ENCODE measurements at regions not wholly inside any gene's neighbourhood (a gene's known extent, or its start where the extent isn't known, plus 50 kb on each side); places are given as distances from the start of the nearest gene placed in this dataset.

- Mint-ChIP-seq H3K4me1 (peaks cover 0 to 8% (median under 1%) of the 10 kb centered on the region in 3 donors), H3K4me3 (no peak overlapping the region), H3K27ac (no peak overlapping the region), H3K36me3 (no peaks in the 10 kb centered on the region), H3K27me3 (no peaks in the 10 kb centered on the region), H3K9me3 (peaks cover 19 to 27% (median 21%) of the 10 kb centered on the region in 3 donors)
- ChIA-PET POLR2A (no interaction called here), CTCF (no interaction called here)
- Histone ChIP-seq H3K4me1 (ENCODE audit: control insufficient read depth in 1 of 2, extremely low read depth in 1 of 2, insufficient read depth in 2 of 2, low read length in 2 of 2) (peaks cover 0 to 2% of the 10 kb centered on the region in 2 experiments), H3K4me3 (ENCODE audit: control insufficient read depth in 1 of 2, extremely low read depth in 1 of 2, low read length in 1 of 2) (no peak overlapping the region), H3K27ac (ENCODE audit: low read length) (no peak overlapping the region), H3K27me3 (replicated peaks in 1 of 2; ENCODE audit: control insufficient read depth in 2 of 2, extremely low read depth in 1 of 2, insufficient read depth in 2 of 2, low read length in 1 of 2) (no peaks in the 10 kb centered on the region), H3K36me3 (ENCODE audit: control insufficient read depth in 2 of 2, extremely low read depth in 1 of 2, insufficient read depth in 1 of 2, low read length in 1 of 2) (no peaks in the 10 kb centered on the region), H3K9me3 (no peaks in the 10 kb centered on the region)
- no peak for ATAC-seq (replicated peaks in 1 of 4)
- WGBS (ENCODE audit: insufficient coverage) = 87% methylated on average over 3 of the region's 4 CpGs
- no peak for DNase-seq
Observed at GRCh38 chr12:115508990-115509389, 768.5 kb downstream of the MED13L start.

GRCh38 chr12:115507951-115508722 lies 769.4 kb downstream of the MED13L start:
- Histone ChIP-seq H3K36me3 (ENCODE audit: control insufficient read depth in 2 of 2, extremely low read depth in 1 of 2, insufficient read depth in 1 of 2, low read length in 1 of 2) (no peaks in the 10 kb centered on the region), H3K4me3 (ENCODE audit: control insufficient read depth in 1 of 2, extremely low read depth in 1 of 2, low read length in 1 of 2) (no peak overlapping the region), H3K9me3 (no peaks in the 10 kb centered on the region), H3K27ac (ENCODE audit: low read length) (no peak overlapping the region), H3K4me1 (ENCODE audit: control insufficient read depth in 1 of 2, extremely low read depth in 1 of 2, insufficient read depth in 2 of 2, low read length in 2 of 2) (peaks cover 0 to 4% of the 10 kb centered on the region in 2 experiments), H3K27me3 (replicated peaks in 1 of 2; ENCODE audit: control insufficient read depth in 2 of 2, extremely low read depth in 1 of 2, insufficient read depth in 2 of 2, low read length in 1 of 2) (no peaks in the 10 kb centered on the region)
- Mint-ChIP-seq H3K27me3 (no peaks in the 10 kb centered on the region), H3K27ac (no peak overlapping the region), H3K4me1 (peaks cover 0 to 11% (median 4%) of the 10 kb centered on the region in 3 donors), H3K9me3 (peaks cover 12 to 22% (median 17%) of the 10 kb centered on the region in 3 donors), H3K36me3 (no peaks in the 10 kb centered on the region), H3K4me3 (no peak overlapping the region)
- ChIA-PET CTCF (no interaction called here), POLR2A (no interaction called here)
- WGBS (ENCODE audit: insufficient coverage) = 68% methylated on average over 3 of the region's 10 CpGs
- DNase-seq (no peak), ATAC-seq (replicated peaks in 1 of 4) (no peak)

- Mint-ChIP-seq H3K4me1 (peaks cover 0 to 11% (median 4%) of the 10 kb centered on the region in 3 donors), H3K4me3 (no peak overlapping the region), H3K27ac (no peak overlapping the region), H3K27me3 (no peaks in the 10 kb centered on the region), H3K9me3 (peaks cover 12 to 21% (median 18%) of the 10 kb centered on the region in 3 donors), H3K36me3 (no peaks in the 10 kb centered on the region)
- no peak overlapping the region for H3K4me3 ChIP-seq (ENCODE audit: control insufficient read depth in 1 of 2, extremely low read depth in 1 of 2, low read length in 1 of 2)
- ATAC-seq (replicated peaks in 1 of 4) (no peak), DNase-seq (no peak)
- no peaks in the 10 kb centered on the region for H3K36me3 ChIP-seq (ENCODE audit: control insufficient read depth in 2 of 2, extremely low read depth in 1 of 2, insufficient read depth in 1 of 2, low read length in 1 of 2)
- no peaks in the 10 kb centered on the region for H3K27me3 ChIP-seq (replicated peaks in 1 of 2; ENCODE audit: control insufficient read depth in 2 of 2, extremely low read depth in 1 of 2, insufficient read depth in 2 of 2, low read length in 1 of 2)
- H3K4me1 ChIP-seq (ENCODE audit: control insufficient read depth in 1 of 2, extremely low read depth in 1 of 2, insufficient read depth in 2 of 2, low read length in 2 of 2) = peaks cover 0 to 4% of the 10 kb centered on the region in 2 experiments
- no CpG with 5 or more reads among the region's 5 CpGs for WGBS (ENCODE audit: insufficient coverage)
- CTCF ChIA-PET = no interaction called here
- H3K9me3 ChIP-seq = no peaks in the 10 kb centered on the region
- POLR2A ChIA-PET = no interaction called here
- no peak overlapping the region for H3K27ac ChIP-seq (ENCODE audit: low read length)
Observed at GRCh38 chr12:115507560-115507889, 770.0 kb downstream of the MED13L start.

GRCh38 chr12:115506822-115507559 lies 770.5 kb downstream of the MED13L start:
- Mint-ChIP-seq H3K4me3 (no peak overlapping the region), H3K4me1 (peaks cover 0 to 11% (median 4%) of the 10 kb centered on the region in 3 donors), H3K27ac (no peak overlapping the region), H3K9me3 (peaks cover 14 to 22% (median 16%) of the 10 kb centered on the region in 3 donors), H3K36me3 (no peaks in the 10 kb centered on the region), H3K27me3 (no peaks in the 10 kb centered on the region)
- no peaks in the 10 kb centered on the region for H3K9me3 ChIP-seq
- no peak overlapping the region for H3K27ac ChIP-seq (ENCODE audit: low read length)
- H3K36me3 ChIP-seq (ENCODE audit: control insufficient read depth in 2 of 2, extremely low read depth in 1 of 2, insufficient read depth in 1 of 2, low read length in 1 of 2) = no peaks in the 10 kb centered on the region
- no peak overlapping the region for H3K4me3 ChIP-seq (ENCODE audit: control insufficient read depth in 1 of 2, extremely low read depth in 1 of 2, low read length in 1 of 2)
- ChIA-PET CTCF (no interaction called here), POLR2A (no interaction called here)
- DNase-seq = no peak
- H3K4me1 ChIP-seq (ENCODE audit: control insufficient read depth in 1 of 2, extremely low read depth in 1 of 2, insufficient read depth in 2 of 2, low read length in 2 of 2) = peaks cover 0 to 4% of the 10 kb centered on the region in 2 experiments
- no peak for ATAC-seq (replicated peaks in 1 of 4)
- WGBS (ENCODE audit: insufficient coverage) = 54% methylated on average over 3 of the region's 5 CpGs
- no peaks in the 10 kb centered on the region for H3K27me3 ChIP-seq (replicated peaks in 1 of 2; ENCODE audit: control insufficient read depth in 2 of 2, extremely low read depth in 1 of 2, insufficient read depth in 2 of 2, low read length in 1 of 2)

GRCh38 chr12:115504306-115505290 lies 772.9 kb downstream of the MED13L start:
- Histone ChIP-seq H3K4me1 (ENCODE audit: control insufficient read depth in 1 of 2, extremely low read depth in 1 of 2, insufficient read depth in 2 of 2, low read length in 2 of 2) (peaks cover 0 to 4% of the 10 kb centered on the region in 2 experiments), H3K27me3 (replicated peaks in 1 of 2; ENCODE audit: control insufficient read depth in 2 of 2, extremely low read depth in 1 of 2, insufficient read depth in 2 of 2, low read length in 1 of 2) (no peaks in the 10 kb centered on the region), H3K4me3 (ENCODE audit: control insufficient read depth in 1 of 2, extremely low read depth in 1 of 2, low read length in 1 of 2) (no peak overlapping the region), H3K27ac (ENCODE audit: low read length) (no peak overlapping the region), H3K9me3 (no peaks in the 10 kb centered on the region), H3K36me3 (ENCODE audit: control insufficient read depth in 2 of 2, extremely low read depth in 1 of 2, insufficient read depth in 1 of 2, low read length in 1 of 2) (no peaks in the 10 kb centered on the region)
- Mint-ChIP-seq H3K9me3 (peaks cover 14 to 17% (median 15%) of the 10 kb centered on the region in 3 donors), H3K36me3 (no peaks in the 10 kb centered on the region), H3K27ac (peak overlapping the region in 1 of 2 donors; percentile 88), H3K27me3 (no peaks in the 10 kb centered on the region), H3K4me3 (peak overlapping the region in 1 of 3 donors; percentile 34), H3K4me1 (peaks cover 0 to 11% (median 4%) of the 10 kb centered on the region in 3 donors)
- 69% methylated on average over 12 of the region's 16 CpGs for WGBS (ENCODE audit: insufficient coverage)
- peak in 1 of 35 experiments; percentile 6 for DNase-seq
- ATAC-seq (replicated peaks in 1 of 4) = peak in 1 of 4 experiments; percentile 32
- ChIA-PET POLR2A (no interaction called here), CTCF (interaction anchor here in 1 of 2 donors (0.7 kb wide), 1 partner anchor 200 kb away, joined by 6 read pairs; no protein-coding TSS in a partner anchor)

- H3K27me3 Mint-ChIP-seq = no peaks in the 10 kb centered on the region
- Histone ChIP-seq H3K27me3 (replicated peaks in 1 of 2; ENCODE audit: control insufficient read depth in 2 of 2, extremely low read depth in 1 of 2, insufficient read depth in 2 of 2, low read length in 1 of 2) (no peaks in the 10 kb centered on the region), H3K36me3 (ENCODE audit: control insufficient read depth in 2 of 2, extremely low read depth in 1 of 2, insufficient read depth in 1 of 2, low read length in 1 of 2) (no peaks in the 10 kb centered on the region), H3K27ac (ENCODE audit: low read length) (no peak overlapping the region), H3K9me3 (no peaks in the 10 kb centered on the region), H3K4me3 (ENCODE audit: control insufficient read depth in 1 of 2, extremely low read depth in 1 of 2, low read length in 1 of 2) (no peak overlapping the region), H3K4me1 (ENCODE audit: control insufficient read depth in 1 of 2, extremely low read depth in 1 of 2, insufficient read depth in 2 of 2, low read length in 2 of 2) (peaks cover 0 to 4% of the 10 kb centered on the region in 2 experiments)
- no peak overlapping the region for H3K4me3 Mint-ChIP-seq
- H3K27ac Mint-ChIP-seq = no peak overlapping the region
- ChIA-PET POLR2A (no interaction called here), CTCF (no interaction called here)
- WGBS (ENCODE audit: insufficient coverage) = 76% methylated on average over 4 of the region's 4 CpGs
- peaks cover 7 to 14% (median 14%) of the 10 kb centered on the region in 3 donors for H3K9me3 Mint-ChIP-seq
- H3K4me1 Mint-ChIP-seq = peaks cover 0 to 11% (median 4%) of the 10 kb centered on the region in 3 donors
- no peaks in the 10 kb centered on the region for H3K36me3 Mint-ChIP-seq
- DNase-seq = no peak
- no peak for ATAC-seq (replicated peaks in 1 of 4)
Observed at GRCh38 chr12:115500872-115501271, 776.6 kb downstream of the MED13L start.
